Esophagus squamous epithelium (tissue), 5 donors: ENCODE measurements at regions not wholly inside any gene's neighbourhood (a gene's known extent, or its start where the extent isn't known, plus 50 kb on each side); places are given as distances from the start of the nearest gene placed in this dataset.

Experiments
- DNase-seq: peaks from one replicate; lab custom pipeline; 2025; lab: John Stamatoyannopoulos, UW
- H3K27ac ChIP-seq, 4 donors: fragments of 200-600 bp; sonication (generic); one replicate each; pipeline ENCODE4 v1.5.1; 2016 to 2019; ENCODE audit warnings: mild to moderate bottlenecking in 1 of 4
- H3K27me3 ChIP-seq, 4 donors: fragments of 200-600 bp; sonication (generic); 1 replicate in 3 of 4; 2 replicates in 1 of 4; pipeline versions ENCODE4 v1.5.1 to v1.6.0; 2017 to 2021; ENCODE audit warnings: antibody characterized with exemption in 1 of 4
- H3K36me3 ChIP-seq, 3 donors: fragments of 200-600 bp; sonication (generic); one replicate each; pipeline ENCODE4 v1.5.1; 2016 to 2019
- H3K4me1 ChIP-seq, 3 donors: fragments of 200-600 bp; sonication (generic); one replicate each; pipeline ENCODE4 v1.5.1; 2017 to 2019
- H3K4me3 ChIP-seq, 4 donors: fragments of 200-600 bp; sonication (generic); 1 replicate in 3 of 4; 2 replicates in 1 of 4; pipeline ENCODE4 v1.5.1; 2016 to 2019; ENCODE audit warnings: mild to moderate bottlenecking in 2 of 4, moderate library complexity in 1 of 4
- H3K9me3 ChIP-seq, 3 donors: fragments of 200-600 bp; sonication (generic); one replicate each; pipeline ENCODE4 v1.5.1; 2016 to 2019
- POLR2A ChIP-seq, 4 donors: fragments of 450-650 bp; IDR thresholded peaks; one replicate each; pipeline ENCODE4 v1.6.1; 2017; ENCODE audit warnings: antibody characterized with exemption in 4 of 4, mild to moderate bottlenecking in 4 of 4, moderate library complexity in 3 of 4
- WGBS, 2 donors: methylation state at CpG; one replicate each; pipeline ENCODE4 v1.1.5; 2018; 5-methylcytosine and 5-hydroxymethylcytosine counted together
- intact Hi-C: fragments of 100-400 bp; cut with DNase I; formaldehyde crosslinking; loops from one replicate; pipeline ENCODE4 v1.15.0; 2022
- TF ChIP-seq, protein P1 (sequence below), 6 experiments: fragments of 450-650 bp in 4 of 6; fragments of 200-600 bp in 2 of 6; sonication (generic) in 2 of 6; IDR thresholded peaks; one replicate each; pipeline ENCODE4 v1.5.1; 2016 to 2019; ENCODE audit warnings: antibody characterized with exemption in 6 of 6, mild to moderate bottlenecking in 4 of 6, moderate library complexity in 4 of 6
- donor health status: DM: yes; HTN: yes; CAD: no.

DNA sequence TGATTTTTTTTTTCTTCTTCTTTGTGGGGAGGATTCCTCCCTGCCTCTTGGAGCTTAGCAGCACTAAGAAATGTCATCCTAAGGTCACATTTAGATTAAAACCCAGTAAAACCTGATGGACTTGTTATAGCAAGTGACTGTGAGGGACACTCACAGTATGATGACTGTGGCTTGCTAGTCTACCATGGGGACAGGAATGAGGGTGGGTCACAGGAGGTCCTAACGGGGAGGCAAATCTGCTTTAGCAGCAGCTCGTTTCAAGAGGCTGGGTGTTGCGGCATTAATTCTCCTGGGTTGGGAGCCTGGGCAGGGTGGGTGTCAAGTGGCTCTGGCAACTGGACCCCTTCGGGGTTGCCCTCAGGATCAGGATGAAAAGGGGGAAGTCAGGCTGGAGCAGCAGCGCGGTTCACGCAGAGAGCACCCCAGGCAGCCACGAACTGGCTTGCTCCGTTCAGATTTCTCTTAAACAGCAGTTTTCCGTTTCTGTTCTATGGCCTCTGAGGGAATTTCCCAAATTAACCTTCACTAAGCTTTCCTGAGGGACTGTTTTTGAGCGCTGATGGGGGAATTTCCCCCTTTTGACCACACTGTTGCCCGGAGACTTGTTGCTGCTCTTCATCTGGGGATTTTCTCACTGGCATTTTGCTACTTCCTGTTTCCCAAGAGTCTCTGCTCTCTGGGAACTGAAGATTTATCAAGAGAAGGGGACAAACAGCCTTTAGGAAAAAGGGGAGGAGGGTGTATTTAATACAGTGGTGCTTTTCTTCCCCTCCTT lies 59.8 kb upstream of the PELI1 start:
- Histone ChIP-seq H3K36me3 (no peaks in the 10 kb centered on the region), H3K27me3 (no peaks in the 10 kb centered on the region), H3K9me3 (no peaks in the 10 kb centered on the region), H3K27ac (peak overlapping the region; percentile 71 to 95 (median 92)), H3K4me3 (peak overlapping the region in 3 of 4 donors; percentile 27 to 56 (median 32)), H3K4me1 (peaks cover 22 to 42% (median 27%) of the 10 kb centered on the region in 3 donors)
- intact Hi-C loops, result loop anchor here (10.0 kb wide), 1 partner anchor 59 kb away; the partner anchor contains the start of gene PELI1
- DNase-seq, result no peak
- 7 to 14% methylated on average over 4 to 10 of the region's 12 CpGs for WGBS, 2 donors
- TF ChIP-seq, protein P1, sequence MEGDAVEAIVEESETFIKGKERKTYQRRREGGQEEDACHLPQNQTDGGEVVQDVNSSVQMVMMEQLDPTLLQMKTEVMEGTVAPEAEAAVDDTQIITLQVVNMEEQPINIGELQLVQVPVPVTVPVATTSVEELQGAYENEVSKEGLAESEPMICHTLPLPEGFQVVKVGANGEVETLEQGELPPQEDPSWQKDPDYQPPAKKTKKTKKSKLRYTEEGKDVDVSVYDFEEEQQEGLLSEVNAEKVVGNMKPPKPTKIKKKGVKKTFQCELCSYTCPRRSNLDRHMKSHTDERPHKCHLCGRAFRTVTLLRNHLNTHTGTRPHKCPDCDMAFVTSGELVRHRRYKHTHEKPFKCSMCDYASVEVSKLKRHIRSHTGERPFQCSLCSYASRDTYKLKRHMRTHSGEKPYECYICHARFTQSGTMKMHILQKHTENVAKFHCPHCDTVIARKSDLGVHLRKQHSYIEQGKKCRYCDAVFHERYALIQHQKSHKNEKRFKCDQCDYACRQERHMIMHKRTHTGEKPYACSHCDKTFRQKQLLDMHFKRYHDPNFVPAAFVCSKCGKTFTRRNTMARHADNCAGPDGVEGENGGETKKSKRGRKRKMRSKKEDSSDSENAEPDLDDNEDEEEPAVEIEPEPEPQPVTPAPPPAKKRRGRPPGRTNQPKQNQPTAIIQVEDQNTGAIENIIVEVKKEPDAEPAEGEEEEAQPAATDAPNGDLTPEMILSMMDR (IDR thresholded peaks at IDR 0.05), result no peak
- peak in 1 of 4 donors; percentile 22 for TF ChIP-seq POLR2A (IDR thresholded peaks at IDR 0.05)

DNA sequence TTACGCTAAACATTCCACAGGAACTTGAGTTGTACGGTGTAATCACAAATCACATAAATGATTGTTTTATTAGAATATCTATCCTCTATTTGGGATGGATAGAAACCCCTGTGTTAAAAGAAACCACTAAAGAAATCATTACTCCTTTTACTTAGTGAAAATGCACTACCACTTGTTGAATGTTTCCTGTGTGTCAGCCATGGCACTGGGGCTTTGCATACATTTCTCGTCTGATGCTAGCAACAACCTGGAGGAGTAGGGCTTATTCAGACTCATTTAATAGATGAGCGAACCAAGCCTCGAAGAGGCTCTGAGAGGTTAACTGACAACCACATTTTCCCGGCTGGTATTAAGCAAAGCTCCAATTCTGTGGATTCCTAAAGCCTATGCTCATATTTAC lies 60.5 kb upstream of the PELI1 start:
- TF ChIP-seq POLR2A (IDR thresholded peaks at IDR 0.05), result no peak
- TF ChIP-seq, protein P1 (IDR thresholded peaks at IDR 0.05), result no peak
- no peak for DNase-seq
- 64 to 74% methylated on average over 5 to 6 of the region's 6 CpGs for WGBS, 2 donors
- intact Hi-C loops, result loop anchor here (10.0 kb wide), 1 partner anchor 60 kb away; the partner anchor contains the start of gene PELI1
- no peaks in the 10 kb centered on the region for H3K9me3 ChIP-seq
- H3K4me3 ChIP-seq, result peak overlapping the region in 1 of 4 donors; percentile 56
- H3K27me3 ChIP-seq, result no peaks in the 10 kb centered on the region
- peaks cover 22 to 42% (median 27%) of the 10 kb centered on the region in 3 donors for H3K4me1 ChIP-seq
- no peaks in the 10 kb centered on the region for H3K36me3 ChIP-seq
- H3K27ac ChIP-seq, result peak overlapping the region; percentile 71 to 95 (median 92)

DNA sequence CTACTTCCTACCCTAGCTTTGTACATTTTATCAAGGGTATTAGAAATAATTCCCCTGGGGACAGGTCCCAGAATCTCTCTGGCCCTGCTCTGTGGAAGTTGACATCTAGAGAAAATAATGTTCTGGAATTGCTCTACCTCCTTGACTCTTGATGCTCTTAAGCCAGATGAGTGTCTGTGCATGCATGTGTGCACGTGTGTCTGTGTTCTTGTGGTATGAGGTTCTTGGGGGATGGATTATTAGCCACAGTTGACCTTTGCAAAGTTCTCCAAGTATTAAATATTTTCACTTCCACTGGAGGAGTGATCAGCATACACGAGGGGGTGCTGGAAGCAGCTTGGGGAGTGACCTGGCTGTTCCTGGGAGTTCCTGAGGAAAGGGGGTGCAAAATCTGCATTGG lies 61.2 kb upstream of the PELI1 start:
- DNase-seq, result no peak
- H3K9me3 ChIP-seq, result no peaks in the 10 kb centered on the region
- no peak for TF ChIP-seq POLR2A (IDR thresholded peaks at IDR 0.05)
- TF ChIP-seq, protein P1 (IDR thresholded peaks at IDR 0.05), result no peak
- intact Hi-C loops, result loop anchor here (10.0 kb wide), 1 partner anchor 61 kb away; the partner anchor contains the start of gene PELI1
- H3K36me3 ChIP-seq, result no peaks in the 10 kb centered on the region
- H3K4me3 ChIP-seq, result no peak overlapping the region
- H3K4me1 ChIP-seq, result peaks cover 22 to 43% (median 27%) of the 10 kb centered on the region in 3 donors
- H3K27ac ChIP-seq, result peak overlapping the region in 2 of 4 donors; percentile 71 to 90
- no peaks in the 10 kb centered on the region for H3K27me3 ChIP-seq
- 56 to 76% methylated on average over 2 of the region's 2 CpGs for WGBS, 2 donors

DNA sequence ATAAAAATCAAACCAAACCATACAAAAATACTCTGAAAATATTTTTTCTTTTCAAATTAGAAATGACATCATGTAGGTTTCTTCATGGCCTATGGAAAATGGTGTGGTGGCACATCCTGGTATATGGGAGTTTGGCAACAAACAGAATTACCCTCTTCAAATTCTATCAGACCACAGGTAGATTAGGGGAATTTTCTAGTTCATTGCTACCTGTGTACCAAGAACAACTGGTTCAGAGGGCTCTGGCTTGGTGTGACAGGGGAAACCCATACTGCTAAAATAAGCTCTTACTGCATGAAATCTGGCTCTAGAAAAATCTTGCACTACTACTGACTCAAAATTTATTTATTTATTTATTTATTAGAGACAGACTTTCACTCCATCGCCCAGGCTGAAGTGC lies 63.4 kb upstream of the PELI1 start:
- no peaks in the 10 kb centered on the region for H3K36me3 ChIP-seq
- intact Hi-C loops, result loop anchor here (10.0 kb wide), 1 partner anchor 63 kb away; the partner anchor contains the start of gene PELI1
- H3K27ac ChIP-seq, result no peak overlapping the region
- no peak overlapping the region for H3K4me3 ChIP-seq
- WGBS, 2 donors, result 80 to 100% methylated on average over 1 of the region's 1 CpG
- TF ChIP-seq, protein P1 (IDR thresholded peaks at IDR 0.05), result no peak
- no peak for TF ChIP-seq POLR2A (IDR thresholded peaks at IDR 0.05)
- no peaks in the 10 kb centered on the region for H3K9me3 ChIP-seq
- H3K4me1 ChIP-seq, result peaks cover 22 to 54% (median 32%) of the 10 kb centered on the region in 3 donors
- no peaks in the 10 kb centered on the region for H3K27me3 ChIP-seq
- no peak for DNase-seq

DNA sequence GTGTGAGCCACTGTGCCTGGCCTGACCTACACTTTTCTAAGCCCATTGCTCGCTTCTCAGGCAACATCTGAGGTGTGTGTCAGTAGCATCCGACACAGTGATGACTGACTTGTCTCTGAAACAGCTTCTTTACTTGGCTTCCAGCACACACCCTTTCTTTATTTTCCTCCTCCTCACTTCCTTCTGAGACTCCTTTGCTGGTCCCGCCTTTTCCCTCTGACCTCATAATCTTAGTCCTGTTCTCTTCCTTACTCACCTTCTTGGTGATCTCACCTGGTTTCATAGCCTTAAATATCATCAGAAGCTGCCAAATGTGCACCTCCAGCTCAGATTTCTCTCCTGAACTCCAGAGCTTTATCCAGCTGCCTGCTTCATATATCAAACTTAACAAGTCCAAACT lies 66.6 kb upstream of the PELI1 start:
- H3K4me1 ChIP-seq, result peaks cover 10 to 55% (median 21%) of the 10 kb centered on the region in 3 donors
- intact Hi-C loops, result no loop called here
- TF ChIP-seq, protein P1 (IDR thresholded peaks at IDR 0.05), result no peak
- TF ChIP-seq POLR2A (IDR thresholded peaks at IDR 0.05), result no peak
- H3K27ac ChIP-seq, result peak overlapping the region; percentile 84 to 92 (median 88)
- H3K4me3 ChIP-seq, result no peak overlapping the region
- no peaks in the 10 kb centered on the region for H3K9me3 ChIP-seq
- no peak for DNase-seq
- no peaks in the 10 kb centered on the region for H3K36me3 ChIP-seq
- H3K27me3 ChIP-seq, result no peaks in the 10 kb centered on the region
- 38 to 63% methylated on average over 3 of the region's 3 CpGs for WGBS, 2 donors
